ENCODE measurements at regions not wholly inside any gene's neighbourhood (a gene's known extent, or its start where the extent isn't known, plus 50 kb on each side); places are given as distances from the start of the nearest gene placed in this dataset.

GRCh38 chr1:69319287-69319686, 248.4 kb upstream of the LRRC7 start:
- DNase-seq (ENCODE audit: low spot score) = no peak

- DNase-seq (ENCODE audit: low spot score) = no peak
Observed at GRCh38 chr1:69320757-69321211, 246.9 kb upstream of the LRRC7 start.

GRCh38 chr1:69321311-69321710, 246.4 kb upstream of the LRRC7 start:
- no peak for DNase-seq (ENCODE audit: low spot score)

GRCh38 chr1:69328186-69328585, 239.5 kb upstream of the LRRC7 start:
- no peak for DNase-seq (ENCODE audit: low spot score)

- no peak for DNase-seq (ENCODE audit: low spot score)
Observed at GRCh38 chr1:69363236-69363635, 204.5 kb upstream of the LRRC7 start.

GRCh38 chr1:69373520-69373919, 194.2 kb upstream of the LRRC7 start:
- DNase-seq (ENCODE audit: low spot score) = no peak

- no peak for DNase-seq (ENCODE audit: low spot score)
Observed at GRCh38 chr1:69376408-69376807, 191.3 kb upstream of the LRRC7 start.

- DNase-seq (ENCODE audit: low spot score) = no peak
Observed at GRCh38 chr1:69377507-69377906, 190.2 kb upstream of the LRRC7 start.

GRCh38 chr1:69388044-69388443, 179.7 kb upstream of the LRRC7 start:
- DNase-seq (ENCODE audit: low spot score) = no peak

GRCh38 chr1:69400128-69400527, 167.6 kb upstream of the LRRC7 start:
- no peak for DNase-seq (ENCODE audit: low spot score)

- DNase-seq (ENCODE audit: low spot score) = no peak
Observed at GRCh38 chr1:69401879-69402278, 165.8 kb upstream of the LRRC7 start.

GRCh38 chr1:69403756-69404320, 163.9 kb upstream of the LRRC7 start:
- DNase-seq (ENCODE audit: low spot score) = no peak

GRCh38 chr1:69404486-69404885, 163.2 kb upstream of the LRRC7 start:
- DNase-seq (ENCODE audit: low spot score) = no peak

- DNase-seq (ENCODE audit: low spot score) = no peak
Observed at GRCh38 chr1:69406244-69406643, 161.5 kb upstream of the LRRC7 start.

GRCh38 chr1:69409731-69410456, 157.8 kb upstream of the LRRC7 start:
- DNase-seq (ENCODE audit: low spot score) = no peak

- DNase-seq (ENCODE audit: low spot score) = no peak
Observed at GRCh38 chr1:69410457-69410850, 157.3 kb upstream of the LRRC7 start.

GRCh38 chr1:69410893-69411292, 156.8 kb upstream of the LRRC7 start:
- no peak for DNase-seq (ENCODE audit: low spot score)

- DNase-seq (ENCODE audit: low spot score) = no peak
Observed at GRCh38 chr1:69411617-69412016, 156.1 kb upstream of the LRRC7 start.

- DNase-seq (ENCODE audit: low spot score) = no peak
Observed at GRCh38 chr1:69413129-69413528, 154.6 kb upstream of the LRRC7 start.

GRCh38 chr1:69414574-69414973, 153.1 kb upstream of the LRRC7 start:
- no peak for DNase-seq (ENCODE audit: low spot score)

- no peak for DNase-seq (ENCODE audit: low spot score)
Observed at GRCh38 chr1:69421286-69421685, 146.4 kb upstream of the LRRC7 start.

- DNase-seq (ENCODE audit: low spot score) = no peak
Observed at GRCh38 chr1:69425871-69426270, 141.9 kb upstream of the LRRC7 start.

GRCh38 chr1:69426401-69426800, 141.3 kb upstream of the LRRC7 start:
- DNase-seq (ENCODE audit: low spot score) = no peak

- DNase-seq (ENCODE audit: low spot score) = no peak
Observed at GRCh38 chr1:69433073-69433472, 134.6 kb upstream of the LRRC7 start.
